Kidney (tissue), 13 donors: ENCODE measurements at regions not wholly inside any gene's neighbourhood (a gene's known extent, or its start where the extent isn't known, plus 50 kb on each side); places are given as distances from the start of the nearest gene placed in this dataset.
A peak's percentile ranks its signal among the peaks of the same experiment; 100 is the strongest.

Experiments
- DNase-seq, 5 donors: peaks; one replicate each; pipeline ENCODE4 v3.0.0-alpha.2; 2013 to 2020
- FAIRE-seq: peaks from 2 replicates; lab custom pipeline; 2012; peaks lifted over from hg19 to GRCh38; lab: Jason Lieb, UNC
- H3K27ac ChIP-seq, 2 donors: one replicate each; pipeline ENCODE4 v1.7.0; 2013; ENCODE audit warnings: low read depth in 2 of 2, low read length in 2 of 2, inconsistent platforms in 1 of 2
- H3K27me3 ChIP-seq: one replicate; pipeline ENCODE4 v1.7.1; 2013; ENCODE audit warnings: low read length, inconsistent platforms; ENCODE audit not compliant: control insufficient read depth, insufficient read depth
- H3K36me3 ChIP-seq, 3 donors: one replicate each; pipeline versions ENCODE4 v1.7.0 to v1.7.1; 2013; ENCODE audit warnings: low read length in 3 of 3, control low read depth in 1 of 3, inconsistent platforms in 1 of 3; ENCODE audit not compliant: insufficient read depth in 3 of 3, control insufficient read depth in 2 of 3
- H3K4me1 ChIP-seq, 3 donors: one replicate each; pipeline versions ENCODE4 v1.7.0 to v1.7.1; 2013; ENCODE audit warnings: low read length in 3 of 3, inconsistent platforms in 1 of 3, low read depth in 1 of 3; ENCODE audit not compliant: control insufficient read depth in 2 of 3, insufficient read depth in 2 of 3
- H3K4me3 ChIP-seq, 3 donors: one replicate each; pipeline versions ENCODE4 v1.7.0 to v1.8.1; 2013; ENCODE audit warnings: low read length in 3 of 3, control low read depth in 1 of 3, inconsistent platforms in 1 of 3
- H3K9ac ChIP-seq, 3 donors: one replicate each; pipeline versions ENCODE4 v1.7.0 to v1.7.1; 2013; ENCODE audit warnings: low read length in 3 of 3, control low read depth in 1 of 3, inconsistent platforms in 1 of 3
- H3K9me3 ChIP-seq, 3 donors: one replicate each; pipeline versions ENCODE4 v1.7.0 to v1.7.1; 2013; ENCODE audit warnings: low read length in 3 of 3, control low read depth in 1 of 3, inconsistent platforms in 1 of 3; ENCODE audit not compliant: control insufficient read depth in 2 of 3, insufficient read depth in 1 of 3
- CTCF ChIP-seq: IDR thresholded peaks from 3 replicates; pipeline ENCODE4 v1.5.1; 2012; ENCODE audit warnings: mild to moderate bottlenecking, moderate library complexity, borderline replicate concordance; ENCODE audit not compliant: insufficient read depth; ENCODE audit errors: extremely low read depth
- intact Hi-C: fragments of 100-400 bp; cut with DNase I; formaldehyde crosslinking; loops from one replicate; pipeline ENCODE4 v1.11.1; 2022
- donor health status: control.
- donor health status: control.
- donor health status: control.
- donor health status: control.
- donor health status: control.
- donor health status: DM: yes; HTN: yes; CAD: no.
- donor health status: Normal renal cell carcinoma (clear cell type).

- intact Hi-C loops: no loop called here
- no peaks in the 10 kb centered on the region for H3K9me3 ChIP-seq
- DNase-seq (peak in 2 of 5 donors; percentile 39 to 74), FAIRE-seq (no peak)
- H3K4me1 ChIP-seq: peaks cover 11 to 20% (median 11%) of the 10 kb centered on the region in 3 donors
- H3K27ac ChIP-seq: peak overlapping the region; percentile 44 to 85
- no peak overlapping the region for H3K4me3 ChIP-seq
- no peak overlapping the region for H3K9ac ChIP-seq
- no peaks in the 10 kb centered on the region for H3K27me3 ChIP-seq
- TF ChIP-seq CTCF: no peak
- no peaks in the 10 kb centered on the region for H3K36me3 ChIP-seq
These were observed 173.1 kb upstream of the RFC3 start for GRCh38 chr13:33644581-33645543.

GRCh38 chr13:33645591-33646554 lies 172.1 kb upstream of the RFC3 start:
- no peak overlapping the region for H3K9ac ChIP-seq
- peak overlapping the region in 1 of 2 donors; percentile 5 for H3K27ac ChIP-seq
- intact Hi-C loops: no loop called here
- no peaks in the 10 kb centered on the region for H3K9me3 ChIP-seq
- H3K4me1 ChIP-seq: peaks cover 11 to 20% (median 11%) of the 10 kb centered on the region in 3 donors
- no peak for DNase-seq
- FAIRE-seq: no peak
- H3K4me3 ChIP-seq: no peak overlapping the region
- TF ChIP-seq CTCF: no peak
- no peaks in the 10 kb centered on the region for H3K27me3 ChIP-seq
- no peaks in the 10 kb centered on the region for H3K36me3 ChIP-seq

GRCh38 chr13:33649212-33649878 lies 168.6 kb upstream of the RFC3 start:
- Histone ChIP-seq H3K9ac (no peak overlapping the region), H3K36me3 (no peaks in the 10 kb centered on the region), H3K9me3 (no peaks in the 10 kb centered on the region), H3K4me1 (no peaks in the 10 kb centered on the region), H3K27me3 (no peaks in the 10 kb centered on the region), H3K4me3 (no peak overlapping the region), H3K27ac (no peak overlapping the region)
- no peak for FAIRE-seq
- TF ChIP-seq CTCF: no peak
- intact Hi-C loops: no loop called here
- no peak for DNase-seq
